ENCODE measurements at regions not wholly inside any gene's neighbourhood (a gene's known extent, or its start where the extent isn't known, plus 50 kb on each side); places are given as distances from the start of the nearest gene placed in this dataset.

DNA sequence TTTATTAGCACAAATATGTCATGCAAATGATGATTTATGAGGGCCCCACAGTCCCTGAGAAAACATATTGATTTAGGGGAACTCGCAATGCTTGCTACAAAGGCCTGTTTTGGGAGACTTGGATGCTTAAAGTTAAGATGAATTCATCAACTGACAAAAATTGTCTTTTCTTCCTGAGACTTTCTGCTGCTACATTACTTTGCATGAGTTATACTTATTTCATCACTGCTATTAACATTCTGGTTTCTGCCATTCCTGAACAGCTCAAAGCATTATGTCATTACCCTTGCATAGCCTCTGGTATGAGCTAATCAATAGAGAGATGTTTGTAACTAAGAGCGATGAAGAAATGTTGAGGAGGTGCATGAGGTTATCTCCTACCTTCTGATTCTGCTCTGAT, 74.4 kb downstream of the SOX11 start:
- intact Hi-C loops (cut with micrococcal nuclease), result no loop called here
- H3K4me1 Mint-ChIP-seq, result peaks cover 0 to 3% (median 0%) of the 10 kb centered on the region in 7 donors
- H3K27ac Mint-ChIP-seq, result no peak overlapping the region
- H3K36me3 ChIP-seq (ENCODE audit: control insufficient read depth in 2 of 3, insufficient read depth in 3 of 3, low read length in 3 of 3), result no peaks in the 10 kb centered on the region
- no peaks in the 10 kb centered on the region for H3K4me1 ChIP-seq (ENCODE audit: control insufficient read depth in 2 of 2, insufficient read depth in 2 of 2, low read length in 2 of 2)
- no peaks in the 10 kb centered on the region for H3K36me3 Mint-ChIP-seq
- CTCF ChIA-PET, result no interaction called here
- H3K27me3 ChIP-seq (ENCODE audit: control insufficient read depth in 2 of 2, insufficient read depth in 2 of 2, low read length in 2 of 2), result no peaks in the 10 kb centered on the region
- no peak overlapping the region for H3K27ac ChIP-seq (ENCODE audit: low read depth, low read length)
- peaks cover 0 to 10% (median 1%) of the 10 kb centered on the region in 11 donors for H3K9me3 Mint-ChIP-seq
- H3K9me3 ChIP-seq (ENCODE audit: control insufficient read depth in 2 of 3, low read length in 3 of 3), result no peaks in the 10 kb centered on the region
- H3K4me3 ChIP-seq (ENCODE audit: low read length), result no peak overlapping the region
- H3K4me3 Mint-ChIP-seq, result no peak overlapping the region
- H3K27me3 Mint-ChIP-seq, result peaks cover 0 to 7% (median 0%) of the 10 kb centered on the region in 5 donors
- POLR2A ChIA-PET, result no interaction called here
- DNase-seq, result no peak
- ATAC-seq, result no peak

DNA sequence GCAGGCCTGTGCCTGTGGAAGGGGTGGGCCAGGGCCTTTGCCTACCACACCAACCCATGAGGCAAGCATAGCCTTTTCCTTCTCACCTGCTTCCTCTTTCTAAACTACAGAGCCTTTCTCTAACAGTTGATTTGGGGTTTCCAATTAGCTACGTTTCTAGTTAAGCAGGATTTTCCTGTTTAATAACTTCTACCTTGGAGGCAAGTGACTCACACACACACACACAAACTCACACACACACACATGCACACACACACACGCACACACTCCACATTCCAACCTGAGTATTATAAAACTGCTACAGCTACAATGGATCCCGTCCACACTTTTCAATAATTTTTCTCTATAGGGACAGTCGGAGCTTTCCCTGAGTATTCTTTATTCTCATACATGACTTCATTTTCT, 84.9 kb downstream of the SOX11 start:
- intact Hi-C loops (cut with micrococcal nuclease), result no loop called here
- ATAC-seq (no peak), DNase-seq (no peak)
- no peaks in the 10 kb centered on the region for H3K4me1 Mint-ChIP-seq
- H3K9me3 Mint-ChIP-seq, result peaks cover 0 to 10% (median 5%) of the 10 kb centered on the region in 11 donors
- ChIA-PET CTCF (no interaction called here), POLR2A (no interaction called here)
- no peaks in the 10 kb centered on the region for H3K36me3 Mint-ChIP-seq
- no peak overlapping the region for H3K4me3 Mint-ChIP-seq
- Histone ChIP-seq H3K36me3 (ENCODE audit: control insufficient read depth in 2 of 3, insufficient read depth in 3 of 3, low read length in 3 of 3) (no peaks in the 10 kb centered on the region), H3K27ac (ENCODE audit: low read depth, low read length) (no peak overlapping the region), H3K9me3 (ENCODE audit: control insufficient read depth in 2 of 3, low read length in 3 of 3) (no peaks in the 10 kb centered on the region), H3K27me3 (ENCODE audit: control insufficient read depth in 2 of 2, insufficient read depth in 2 of 2, low read length in 2 of 2) (no peaks in the 10 kb centered on the region), H3K4me1 (ENCODE audit: control insufficient read depth in 2 of 2, insufficient read depth in 2 of 2, low read length in 2 of 2) (no peaks in the 10 kb centered on the region), H3K4me3 (ENCODE audit: low read length) (no peak overlapping the region)
- H3K27me3 Mint-ChIP-seq, result peaks cover 0 to 3% (median 0%) of the 10 kb centered on the region in 5 donors
- no peak overlapping the region for H3K27ac Mint-ChIP-seq

GRCh38 chr2:5781679-5782078, 89.5 kb downstream of the SOX11 start:
- Histone ChIP-seq H3K4me3 (ENCODE audit: low read length) (no peak overlapping the region), H3K36me3 (ENCODE audit: control insufficient read depth in 2 of 3, insufficient read depth in 3 of 3, low read length in 3 of 3) (no peaks in the 10 kb centered on the region), H3K4me1 (ENCODE audit: control insufficient read depth in 2 of 2, insufficient read depth in 2 of 2, low read length in 2 of 2) (no peaks in the 10 kb centered on the region), H3K9me3 (ENCODE audit: control insufficient read depth in 2 of 3, low read length in 3 of 3) (peaks cover 0 to 6% (median 0%) of the 10 kb centered on the region in 3 experiments), H3K27ac (ENCODE audit: low read depth, low read length) (no peak overlapping the region), H3K27me3 (ENCODE audit: control insufficient read depth in 2 of 2, insufficient read depth in 2 of 2, low read length in 2 of 2) (no peaks in the 10 kb centered on the region)
- Mint-ChIP-seq H3K27ac (no peak overlapping the region), H3K4me3 (no peak overlapping the region), H3K9me3 (peaks cover 2 to 17% (median 9%) of the 10 kb centered on the region in 11 donors), H3K4me1 (no peaks in the 10 kb centered on the region), H3K27me3 (no peaks in the 10 kb centered on the region), H3K36me3 (peaks cover 0 to 5% (median 0%) of the 10 kb centered on the region in 5 donors)
- DNase-seq (no peak), ATAC-seq (no peak)
- ChIA-PET CTCF (no interaction called here), POLR2A (no interaction called here)
- intact Hi-C loops (cut with micrococcal nuclease), result no loop called here

DNA sequence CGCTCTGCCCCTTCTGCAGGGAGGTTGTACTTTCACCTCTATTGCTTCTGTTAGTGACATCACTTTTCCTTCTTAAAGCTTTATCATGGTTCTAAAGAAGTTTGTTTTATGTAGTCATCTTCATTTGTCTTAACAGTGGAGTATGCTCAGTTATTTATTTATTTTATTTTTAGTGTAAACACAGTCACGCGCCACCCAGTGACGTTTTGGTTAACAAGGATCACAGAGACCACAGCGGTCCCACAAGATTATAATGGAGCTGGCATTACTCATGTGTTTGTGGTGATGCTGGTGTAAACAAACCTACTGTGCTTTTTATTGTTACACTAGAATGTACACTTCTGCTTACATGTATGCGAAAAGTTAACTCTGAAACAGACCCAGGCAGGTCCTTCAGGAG, 89.9 kb downstream of the SOX11 start:
- H3K4me3 ChIP-seq (ENCODE audit: low read length), result no peak overlapping the region
- H3K4me1 Mint-ChIP-seq, result no peaks in the 10 kb centered on the region
- no peaks in the 10 kb centered on the region for H3K27me3 ChIP-seq (ENCODE audit: control insufficient read depth in 2 of 2, insufficient read depth in 2 of 2, low read length in 2 of 2)
- no peak overlapping the region for H3K4me3 Mint-ChIP-seq
- CTCF ChIA-PET, result no interaction called here
- intact Hi-C loops (cut with micrococcal nuclease), result no loop called here
- H3K36me3 ChIP-seq (ENCODE audit: control insufficient read depth in 2 of 3, insufficient read depth in 3 of 3, low read length in 3 of 3), result no peaks in the 10 kb centered on the region
- POLR2A ChIA-PET, result no interaction called here
- H3K27ac ChIP-seq (ENCODE audit: low read depth, low read length), result no peak overlapping the region
- peaks cover 0 to 6% (median 0%) of the 10 kb centered on the region in 5 donors for H3K36me3 Mint-ChIP-seq
- H3K9me3 Mint-ChIP-seq, result peaks cover 4 to 21% (median 11%) of the 10 kb centered on the region in 11 donors
- no peak for ATAC-seq
- H3K27ac Mint-ChIP-seq, result no peak overlapping the region
- DNase-seq, result no peak
- no peaks in the 10 kb centered on the region for H3K4me1 ChIP-seq (ENCODE audit: control insufficient read depth in 2 of 2, insufficient read depth in 2 of 2, low read length in 2 of 2)
- H3K9me3 ChIP-seq (ENCODE audit: control insufficient read depth in 2 of 3, low read length in 3 of 3), result peaks cover 0 to 6% (median 0%) of the 10 kb centered on the region in 3 experiments
- H3K27me3 Mint-ChIP-seq, result no peaks in the 10 kb centered on the region

GRCh38 chr2:5788447-5788846, 96.3 kb downstream of the SOX11 start:
- intact Hi-C loops (cut with micrococcal nuclease), result no loop called here
- CTCF ChIA-PET, result no interaction called here

DNA sequence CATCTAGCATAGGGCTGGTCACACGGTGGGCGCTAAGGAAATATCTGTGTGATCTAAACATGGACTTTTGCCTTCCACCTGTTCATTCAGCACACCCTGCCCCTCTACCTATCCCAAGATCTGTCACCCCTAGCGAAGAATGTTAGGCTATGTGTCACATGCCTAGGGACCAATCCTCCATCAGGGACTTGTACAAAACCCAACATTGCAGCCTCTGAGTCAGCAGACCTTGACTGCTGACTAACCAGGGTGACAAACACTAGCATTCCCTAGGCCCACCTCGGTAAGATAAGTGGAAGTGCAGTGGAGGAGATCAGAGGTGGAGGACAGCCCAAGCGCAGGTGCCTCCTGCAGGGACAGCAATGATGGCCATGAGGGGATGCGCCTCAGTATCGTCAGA, 99.2 kb downstream of the SOX11 start:
- intact Hi-C loops (cut with micrococcal nuclease), result no loop called here
- no peak overlapping the region for H3K27ac Mint-ChIP-seq
- no peaks in the 10 kb centered on the region for H3K27me3 Mint-ChIP-seq
- ATAC-seq (no peak), DNase-seq (no peak)
- ChIA-PET CTCF (no interaction called here), POLR2A (no interaction called here)
- no peaks in the 10 kb centered on the region for H3K27me3 ChIP-seq (ENCODE audit: control insufficient read depth in 2 of 2, insufficient read depth in 2 of 2, low read length in 2 of 2)
- H3K4me1 Mint-ChIP-seq, result no peaks in the 10 kb centered on the region
- H3K36me3 Mint-ChIP-seq, result peaks cover 0 to 8% (median 0%) of the 10 kb centered on the region in 5 donors
- H3K36me3 ChIP-seq (ENCODE audit: control insufficient read depth in 2 of 3, insufficient read depth in 3 of 3, low read length in 3 of 3), result no peaks in the 10 kb centered on the region
- no peak overlapping the region for H3K4me3 ChIP-seq (ENCODE audit: low read length)
- H3K4me3 Mint-ChIP-seq, result no peak overlapping the region
- H3K27ac ChIP-seq (ENCODE audit: low read depth, low read length), result no peak overlapping the region
- H3K9me3 ChIP-seq (ENCODE audit: control insufficient read depth in 2 of 3, low read length in 3 of 3), result peaks cover 0 to 9% (median 0%) of the 10 kb centered on the region in 3 experiments
- peaks cover 5 to 37% (median 19%) of the 10 kb centered on the region in 11 donors for H3K9me3 Mint-ChIP-seq
- H3K4me1 ChIP-seq (ENCODE audit: control insufficient read depth in 2 of 2, insufficient read depth in 2 of 2, low read length in 2 of 2), result no peaks in the 10 kb centered on the region

More at GRCh38 chr2:5788447-5788846, 96.3 kb downstream of the SOX11 start:
- H3K36me3 Mint-ChIP-seq, result peaks cover 0 to 10% (median 0%) of the 10 kb centered on the region in 5 donors
- H3K27me3 ChIP-seq (ENCODE audit: control insufficient read depth in 2 of 2, insufficient read depth in 2 of 2, low read length in 2 of 2), result no peaks in the 10 kb centered on the region
- ATAC-seq (no peak), DNase-seq (no peak)
- H3K36me3 ChIP-seq (ENCODE audit: control insufficient read depth in 2 of 3, insufficient read depth in 3 of 3, low read length in 3 of 3), result no peaks in the 10 kb centered on the region
- no peaks in the 10 kb centered on the region for H3K4me1 ChIP-seq (ENCODE audit: control insufficient read depth in 2 of 2, insufficient read depth in 2 of 2, low read length in 2 of 2)
- H3K27ac ChIP-seq (ENCODE audit: low read depth, low read length), result no peak overlapping the region
- no peak overlapping the region for H3K27ac Mint-ChIP-seq
- H3K4me3 Mint-ChIP-seq, result no peak overlapping the region
- no peaks in the 10 kb centered on the region for H3K27me3 Mint-ChIP-seq
- H3K9me3 ChIP-seq (ENCODE audit: control insufficient read depth in 2 of 3, low read length in 3 of 3), result peaks cover 0 to 12% (median 0%) of the 10 kb centered on the region in 3 experiments
- no peaks in the 10 kb centered on the region for H3K4me1 Mint-ChIP-seq
- POLR2A ChIA-PET, result no interaction called here
- no peak overlapping the region for H3K4me3 ChIP-seq (ENCODE audit: low read length)
- peaks cover 6 to 51% (median 18%) of the 10 kb centered on the region in 11 donors for H3K9me3 Mint-ChIP-seq

GRCh38 chr2:5794012-5794411, 101.8 kb downstream of the SOX11 start:
- no peaks in the 10 kb centered on the region for H3K27me3 ChIP-seq (ENCODE audit: control insufficient read depth in 2 of 2, insufficient read depth in 2 of 2, low read length in 2 of 2)
- CTCF ChIA-PET, result no interaction called here
- H3K36me3 Mint-ChIP-seq, result peaks cover 0 to 4% (median 0%) of the 10 kb centered on the region in 5 donors

More at GRCh38 chr2:5794012-5794411, 101.8 kb downstream of the SOX11 start:
- DNase-seq (no peak), ATAC-seq (no peak)
- Histone ChIP-seq H3K36me3 (ENCODE audit: control insufficient read depth in 2 of 3, insufficient read depth in 3 of 3, low read length in 3 of 3) (no peaks in the 10 kb centered on the region), H3K9me3 (ENCODE audit: control insufficient read depth in 2 of 3, low read length in 3 of 3) (no peaks in the 10 kb centered on the region), H3K4me3 (ENCODE audit: low read length) (no peak overlapping the region), H3K4me1 (ENCODE audit: control insufficient read depth in 2 of 2, insufficient read depth in 2 of 2, low read length in 2 of 2) (no peaks in the 10 kb centered on the region), H3K27ac (ENCODE audit: low read depth, low read length) (no peak overlapping the region)
- POLR2A ChIA-PET, result no interaction called here
- H3K4me1 Mint-ChIP-seq, result no peaks in the 10 kb centered on the region
- intact Hi-C loops (cut with micrococcal nuclease), result no loop called here
- H3K27ac Mint-ChIP-seq, result no peak overlapping the region
- H3K9me3 Mint-ChIP-seq, result peaks cover 3 to 18% (median 11%) of the 10 kb centered on the region in 11 donors
- no peaks in the 10 kb centered on the region for H3K27me3 Mint-ChIP-seq
- no peak overlapping the region for H3K4me3 Mint-ChIP-seq
